Suprapubic skin (tissue), 3 donors: ENCODE measurements at regions not wholly inside any gene's neighbourhood (a gene's known extent, or its start where the extent isn't known, plus 50 kb on each side); places are given as distances from the start of the nearest gene placed in this dataset.

ENCODE experiments used
- CTCF ChIP-seq, 2 donors: fragments of 200-600 bp in 1 of 2; fragments of 450-650 bp in 1 of 2; sonication (generic) in 1 of 2; IDR thresholded peaks; one replicate each; pipeline ENCODE4 v1.5.1; 2016 to 2019; ENCODE audit warnings: antibody characterized with exemption in 2 of 2, mild to moderate bottlenecking in 1 of 2, moderate library complexity in 1 of 2
- EP300 ChIP-seq: sonication (generic); formaldehyde crosslinking; IDR thresholded peaks from one replicate; pipeline ENCODE4 v1.6.1; 2017; ENCODE audit warnings: antibody characterized with exemption

GRCh38 chrX:106306391-106306947, 138.4 kb downstream of the PWWP3B start:
- TF ChIP-seq CTCF (IDR thresholded peaks at IDR 0.05) (no peak), EP300 (no peak)
